Thyroid gland (tissue), 4 donors: ENCODE measurements at regions not wholly inside any gene's neighbourhood (a gene's known extent, or its start where the extent isn't known, plus 50 kb on each side); places are given as distances from the start of the nearest gene placed in this dataset.

Source experiments
- DNase-seq, 2 donors: peaks; one replicate each; pipeline ENCODE4 v3.0.0-alpha.2; 2019
- H3K27ac ChIP-seq, 3 donors: fragments of 200-600 bp; sonication (generic); 1 replicate in 2 of 3; 2 replicates in 1 of 3; pipeline ENCODE4 v1.5.1; 2016 to 2019; ENCODE audit warnings: mild to moderate bottlenecking in 1 of 3, moderate library complexity in 1 of 3
- H3K27me3 ChIP-seq: fragments of 200-600 bp; sonication (generic); one replicate; pipeline ENCODE4 v1.5.1; 2019
- H3K36me3 ChIP-seq, 2 donors: fragments of 200-600 bp; sonication (generic); one replicate each; pipeline ENCODE4 v1.5.1; 2016 to 2019
- H3K4me1 ChIP-seq, 2 donors: fragments of 200-600 bp; sonication (generic); one replicate each; pipeline ENCODE4 v1.5.1; 2017 to 2019
- H3K4me3 ChIP-seq, 3 donors: fragments of 200-600 bp; sonication (generic); replicated peaks in 1 of 3; 1 replicate in 2 of 3; 2 replicates in 1 of 3; pipeline ENCODE4 v1.5.1; 2016; ENCODE audit warnings: mild to moderate bottlenecking in 1 of 3
- H3K9me3 ChIP-seq: fragments of 200-600 bp; sonication (generic); one replicate; pipeline ENCODE4 v1.5.1; 2017
- POLR2A ChIP-seq, 2 donors: fragments of 450-650 bp; IDR thresholded peaks; one replicate each; pipeline ENCODE4 v1.6.1; 2017; ENCODE audit warnings: antibody characterized with exemption in 2 of 2, mild to moderate bottlenecking in 2 of 2, moderate library complexity in 1 of 2
- WGBS, 2 donors: methylation state at CpG; one replicate each; pipeline ENCODE4 v1.1.5; 2017; 5-methylcytosine and 5-hydroxymethylcytosine counted together
- intact Hi-C: fragments of 100-400 bp; cut with DNase I; formaldehyde crosslinking; loops from one replicate; pipeline ENCODE4 v1.15.1; 2023
- TF ChIP-seq, protein P1 (sequence below), 6 experiments: fragments of 200-600 bp in 3 of 6; fragments of 450-650 bp in 3 of 6; sonication (generic) in 3 of 6; IDR thresholded peaks; one replicate each; pipeline ENCODE4 v1.5.1; 2016 to 2019; ENCODE audit warnings: antibody characterized with exemption in 6 of 6, mild to moderate bottlenecking in 2 of 6, inconsistent platforms in 1 of 6, moderate library complexity in 1 of 6

DNA sequence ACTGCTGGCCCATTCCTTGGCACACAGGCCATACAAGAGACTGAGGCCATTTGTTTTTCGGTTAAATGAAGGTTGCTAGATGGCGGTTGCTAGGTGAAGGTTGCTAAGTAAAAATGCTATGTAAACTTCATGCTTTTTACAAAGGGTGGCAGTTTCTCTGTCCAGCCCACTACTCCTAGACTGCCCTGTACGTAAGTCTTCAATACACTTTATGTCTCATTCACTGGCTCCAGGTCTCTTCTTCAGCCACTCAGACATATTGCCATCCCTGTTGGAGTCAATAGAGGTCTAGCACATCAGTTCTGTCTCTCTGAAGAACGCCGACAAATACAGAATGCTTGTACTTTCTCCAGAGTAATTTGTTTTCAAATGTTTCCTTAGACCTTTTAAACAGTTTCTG is 370.9 kb upstream of the RND3 start:
- no peaks in the 10 kb centered on the region for H3K27me3 ChIP-seq
- 96 to 97% methylated on average over 5 of the region's 5 CpGs for WGBS, 2 donors
- no peak for TF ChIP-seq POLR2A (IDR thresholded peaks at IDR 0.05)
- TF ChIP-seq, protein P1, sequence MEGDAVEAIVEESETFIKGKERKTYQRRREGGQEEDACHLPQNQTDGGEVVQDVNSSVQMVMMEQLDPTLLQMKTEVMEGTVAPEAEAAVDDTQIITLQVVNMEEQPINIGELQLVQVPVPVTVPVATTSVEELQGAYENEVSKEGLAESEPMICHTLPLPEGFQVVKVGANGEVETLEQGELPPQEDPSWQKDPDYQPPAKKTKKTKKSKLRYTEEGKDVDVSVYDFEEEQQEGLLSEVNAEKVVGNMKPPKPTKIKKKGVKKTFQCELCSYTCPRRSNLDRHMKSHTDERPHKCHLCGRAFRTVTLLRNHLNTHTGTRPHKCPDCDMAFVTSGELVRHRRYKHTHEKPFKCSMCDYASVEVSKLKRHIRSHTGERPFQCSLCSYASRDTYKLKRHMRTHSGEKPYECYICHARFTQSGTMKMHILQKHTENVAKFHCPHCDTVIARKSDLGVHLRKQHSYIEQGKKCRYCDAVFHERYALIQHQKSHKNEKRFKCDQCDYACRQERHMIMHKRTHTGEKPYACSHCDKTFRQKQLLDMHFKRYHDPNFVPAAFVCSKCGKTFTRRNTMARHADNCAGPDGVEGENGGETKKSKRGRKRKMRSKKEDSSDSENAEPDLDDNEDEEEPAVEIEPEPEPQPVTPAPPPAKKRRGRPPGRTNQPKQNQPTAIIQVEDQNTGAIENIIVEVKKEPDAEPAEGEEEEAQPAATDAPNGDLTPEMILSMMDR (IDR thresholded peaks at IDR 0.05) = no peak
- no peak overlapping the region for H3K4me3 ChIP-seq
- H3K9me3 ChIP-seq = no peaks in the 10 kb centered on the region
- DNase-seq = no peak
- intact Hi-C loops = no loop called here
- H3K36me3 ChIP-seq = no peaks in the 10 kb centered on the region
- H3K4me1 ChIP-seq = no peaks in the 10 kb centered on the region
- no peak overlapping the region for H3K27ac ChIP-seq

- Histone ChIP-seq H3K4me3 (no peak overlapping the region), H3K9me3 (no peaks in the 10 kb centered on the region), H3K27ac (no peak overlapping the region), H3K27me3 (no peaks in the 10 kb centered on the region), H3K36me3 (no peaks in the 10 kb centered on the region), H3K4me1 (no peaks in the 10 kb centered on the region)
- intact Hi-C loops = no loop called here
- TF ChIP-seq POLR2A (IDR thresholded peaks at IDR 0.05) = no peak
- TF ChIP-seq, protein P1 (IDR thresholded peaks at IDR 0.05) = no peak
- 76 to 80% methylated on average over 1 of the region's 1 CpG for WGBS, 2 donors
- no peak for DNase-seq
These were observed 369.3 kb upstream of the RND3 start for GRCh38 chr2:150856596-150857281.

GRCh38 chr2:150853263-150853662 is 365.8 kb upstream of the RND3 start:
- Histone ChIP-seq H3K27me3 (no peaks in the 10 kb centered on the region), H3K36me3 (no peaks in the 10 kb centered on the region), H3K4me3 (no peak overlapping the region), H3K9me3 (no peaks in the 10 kb centered on the region), H3K4me1 (no peaks in the 10 kb centered on the region), H3K27ac (no peak overlapping the region)
- intact Hi-C loops = no loop called here
- TF ChIP-seq POLR2A (IDR thresholded peaks at IDR 0.05) = no peak
- TF ChIP-seq, protein P1 (IDR thresholded peaks at IDR 0.05) = no peak
- no peak for DNase-seq
- 68 to 70% methylated on average over 2 of the region's 2 CpGs for WGBS, 2 donors

- intact Hi-C loops = no loop called here
- H3K27me3 ChIP-seq = no peaks in the 10 kb centered on the region
These were observed 363.2 kb upstream of the RND3 start for GRCh38 chr2:150850641-150851040.

GRCh38 chr2:150847578-150847977 is 360.1 kb upstream of the RND3 start:
- no peak overlapping the region for H3K4me3 ChIP-seq
- intact Hi-C loops = no loop called here
- TF ChIP-seq POLR2A (IDR thresholded peaks at IDR 0.05) = no peak
- no peaks in the 10 kb centered on the region for H3K27me3 ChIP-seq
- H3K27ac ChIP-seq = no peak overlapping the region
- H3K36me3 ChIP-seq = no peaks in the 10 kb centered on the region
- H3K4me1 ChIP-seq = no peaks in the 10 kb centered on the region
- WGBS, 2 donors = 63 to 69% methylated on average over 3 of the region's 3 CpGs
- H3K9me3 ChIP-seq = no peaks in the 10 kb centered on the region
- DNase-seq = no peak

More at GRCh38 chr2:150850641-150851040, 363.2 kb upstream of the RND3 start:
- no peak for DNase-seq
- H3K36me3 ChIP-seq = no peaks in the 10 kb centered on the region
- no peaks in the 10 kb centered on the region for H3K9me3 ChIP-seq
- H3K4me1 ChIP-seq = no peaks in the 10 kb centered on the region
- H3K4me3 ChIP-seq = no peak overlapping the region
- TF ChIP-seq, protein P1 (IDR thresholded peaks at IDR 0.05) = no peak
- no peak for TF ChIP-seq POLR2A (IDR thresholded peaks at IDR 0.05)
- no peak overlapping the region for H3K27ac ChIP-seq
